RWPE2 (cell line): ENCODE measurements at regions not wholly inside any gene's neighbourhood (a gene's known extent, or its start where the extent isn't known, plus 50 kb on each side); places are given as distances from the start of the nearest gene placed in this dataset.

Experiments
- ATAC-seq: fragments of 200-7000 bp; cut with Tn5 transposase; 3 replicates; pipeline ENCODE4 v1.9.1; 2021; ENCODE audit warnings: low read depth
- DNase-seq: peaks from one replicate; pipeline ENCODE4 v3.0.0-alpha.2; 2020; ENCODE audit warnings: low spot score
- H3K27ac ChIP-seq: fragments of 450-650 bp; 2 replicates; pipeline ENCODE4 v1.5.1; 2017; ENCODE audit warnings: mild to moderate bottlenecking; ENCODE audit not compliant: poor library complexity, severe bottlenecking
- H3K27me3 ChIP-seq: fragments of 250-450 bp; sonication (Bioruptor Pico); 2 replicates; pipeline ENCODE4 v1.5.1; 2021; ENCODE audit warnings: mild to moderate bottlenecking, moderate library complexity; ENCODE audit not compliant: insufficient read depth, poor library complexity, severe bottlenecking
- H3K36me3 ChIP-seq: fragments of 250-450 bp; sonication (Bioruptor Pico); 2 replicates; pipeline ENCODE4 v1.5.1; 2020; ENCODE audit warnings: low read depth, mild to moderate bottlenecking, moderate library complexity
- H3K4me1 ChIP-seq: fragments of 250-450 bp; sonication (Bioruptor Pico); 2 replicates; pipeline ENCODE4 v1.5.1; 2021; ENCODE audit warnings: mild to moderate bottlenecking, moderate library complexity; ENCODE audit not compliant: insufficient read depth, poor library complexity, severe bottlenecking
- H3K4me3 ChIP-seq: fragments of 250-450 bp; sonication (Bioruptor Pico); 2 replicates; pipeline ENCODE4 v1.5.1; 2021; ENCODE audit warnings: mild to moderate bottlenecking, moderate library complexity; ENCODE audit not compliant: severe bottlenecking
- H3K9me3 ChIP-seq: fragments of 250-450 bp; sonication (Bioruptor Pico); 2 replicates; pipeline ENCODE4 v1.5.1; 2021; ENCODE audit warnings: mild to moderate bottlenecking, moderate library complexity; ENCODE audit not compliant: severe bottlenecking
- TF ChIP-seq, protein P1 (sequence below): fragments of 450-650 bp; IDR thresholded peaks from one replicate; pipeline ENCODE4 v1.5.1; 2017; ENCODE audit warnings: mild to moderate bottlenecking, moderate library complexity; ENCODE audit not compliant: poor library complexity, severe bottlenecking

DNA sequence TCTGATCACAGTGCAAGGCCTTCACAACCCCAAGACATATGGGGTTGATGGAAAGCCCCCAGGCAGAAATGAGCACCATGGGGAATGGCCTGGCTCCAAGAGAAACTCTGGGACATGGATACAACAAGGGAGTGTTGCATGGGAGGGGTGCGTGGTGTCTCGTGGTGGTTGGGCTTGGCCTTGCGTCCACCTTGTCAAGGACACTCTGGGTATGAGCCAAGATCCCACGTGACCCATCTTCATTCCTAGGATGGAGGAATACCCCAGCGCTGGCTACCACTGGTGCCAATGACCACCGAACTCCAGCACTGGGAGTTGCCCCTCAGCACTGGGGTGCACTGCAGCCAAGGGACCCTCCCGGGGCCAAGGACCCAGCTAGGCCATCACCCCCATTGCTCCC lies 267.5 kb upstream of the AGTR2 start:
- Histone ChIP-seq H3K27ac (no peak overlapping the region), H3K9me3 (no peaks in the 10 kb centered on the region), H3K36me3 (no peaks in the 10 kb centered on the region), H3K4me1 (no peaks in the 10 kb centered on the region), H3K27me3 (no peaks in the 10 kb centered on the region), H3K4me3 (no peak overlapping the region)
- TF ChIP-seq, protein P1, sequence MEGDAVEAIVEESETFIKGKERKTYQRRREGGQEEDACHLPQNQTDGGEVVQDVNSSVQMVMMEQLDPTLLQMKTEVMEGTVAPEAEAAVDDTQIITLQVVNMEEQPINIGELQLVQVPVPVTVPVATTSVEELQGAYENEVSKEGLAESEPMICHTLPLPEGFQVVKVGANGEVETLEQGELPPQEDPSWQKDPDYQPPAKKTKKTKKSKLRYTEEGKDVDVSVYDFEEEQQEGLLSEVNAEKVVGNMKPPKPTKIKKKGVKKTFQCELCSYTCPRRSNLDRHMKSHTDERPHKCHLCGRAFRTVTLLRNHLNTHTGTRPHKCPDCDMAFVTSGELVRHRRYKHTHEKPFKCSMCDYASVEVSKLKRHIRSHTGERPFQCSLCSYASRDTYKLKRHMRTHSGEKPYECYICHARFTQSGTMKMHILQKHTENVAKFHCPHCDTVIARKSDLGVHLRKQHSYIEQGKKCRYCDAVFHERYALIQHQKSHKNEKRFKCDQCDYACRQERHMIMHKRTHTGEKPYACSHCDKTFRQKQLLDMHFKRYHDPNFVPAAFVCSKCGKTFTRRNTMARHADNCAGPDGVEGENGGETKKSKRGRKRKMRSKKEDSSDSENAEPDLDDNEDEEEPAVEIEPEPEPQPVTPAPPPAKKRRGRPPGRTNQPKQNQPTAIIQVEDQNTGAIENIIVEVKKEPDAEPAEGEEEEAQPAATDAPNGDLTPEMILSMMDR = no peak
- DNase-seq (no peak), ATAC-seq (no peak)

DNA sequence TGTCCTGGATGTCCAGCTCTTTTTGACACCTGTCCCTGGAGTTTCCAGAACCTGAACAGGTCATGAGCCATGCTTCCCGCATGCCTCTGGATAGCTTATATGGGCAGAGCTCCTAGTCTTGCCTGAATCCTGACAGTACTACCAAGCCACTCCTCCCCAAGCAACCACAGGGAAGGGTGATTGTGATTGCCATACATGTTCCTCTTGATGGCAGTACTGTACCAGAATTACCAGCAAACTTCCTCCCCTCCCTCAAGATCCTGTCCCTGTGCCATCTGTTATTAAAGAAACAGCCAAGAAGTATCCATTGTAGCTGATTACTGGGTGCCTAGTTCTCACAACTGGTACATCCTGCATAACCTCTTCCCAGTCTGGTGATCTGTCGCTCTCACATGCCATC lies 264.3 kb upstream of the AGTR2 start:
- TF ChIP-seq, protein P1 = no peak
- no peak for ATAC-seq
- no peak overlapping the region for H3K4me3 ChIP-seq
- H3K36me3 ChIP-seq = no peaks in the 10 kb centered on the region
- DNase-seq = no peak
- no peaks in the 10 kb centered on the region for H3K27me3 ChIP-seq
- H3K27ac ChIP-seq = no peak overlapping the region
- no peaks in the 10 kb centered on the region for H3K9me3 ChIP-seq
- no peaks in the 10 kb centered on the region for H3K4me1 ChIP-seq

DNA sequence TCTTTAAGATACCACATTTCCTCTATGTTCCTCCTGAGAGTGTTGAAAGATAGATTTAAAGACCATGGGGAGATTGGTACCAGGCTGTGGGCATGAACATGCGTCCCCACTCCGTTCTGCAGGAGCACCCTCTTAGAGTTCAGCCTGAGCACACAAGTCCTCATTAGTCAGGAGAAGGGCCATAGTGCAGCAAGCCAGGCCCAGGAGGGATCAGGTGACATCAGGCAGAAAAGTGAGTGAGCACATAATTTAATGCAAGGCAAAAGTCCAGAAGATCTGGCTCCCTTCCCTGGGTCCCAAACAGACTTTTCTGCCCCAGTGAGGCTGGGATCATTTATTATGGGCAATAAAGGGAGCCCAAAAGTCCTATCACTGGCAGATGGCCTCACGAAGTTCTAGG lies 263.7 kb upstream of the AGTR2 start:
- no peak for DNase-seq
- Histone ChIP-seq H3K27ac (no peak overlapping the region), H3K4me3 (no peak overlapping the region), H3K36me3 (no peaks in the 10 kb centered on the region), H3K4me1 (no peaks in the 10 kb centered on the region), H3K9me3 (no peaks in the 10 kb centered on the region), H3K27me3 (no peaks in the 10 kb centered on the region)
- TF ChIP-seq, protein P1 = no peak
- ATAC-seq = no peak

DNA sequence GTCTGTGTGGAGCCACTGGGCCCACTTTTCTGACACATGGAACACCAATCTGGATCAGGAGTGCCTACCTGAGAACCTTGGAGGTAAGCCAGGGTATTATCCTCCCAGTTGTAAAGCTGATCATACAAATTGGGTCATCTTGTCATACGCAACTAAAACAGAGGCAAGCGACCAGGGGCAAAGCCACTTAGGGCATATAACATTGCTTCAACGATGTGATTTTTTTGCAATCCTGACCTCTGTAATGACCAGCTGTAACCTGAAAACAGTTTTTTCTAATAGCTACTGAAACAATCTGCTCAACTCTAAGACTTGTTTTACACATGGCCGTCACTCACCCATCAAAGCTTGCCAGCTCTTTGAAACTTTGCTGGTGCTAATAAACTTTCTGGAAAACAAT lies 261.5 kb upstream of the AGTR2 start:
- no peak overlapping the region for H3K27ac ChIP-seq
- no peak overlapping the region for H3K4me3 ChIP-seq
- H3K4me1 ChIP-seq = no peaks in the 10 kb centered on the region
- no peaks in the 10 kb centered on the region for H3K27me3 ChIP-seq
- H3K36me3 ChIP-seq = no peaks in the 10 kb centered on the region
- TF ChIP-seq, protein P1 = no peak
- no peak for ATAC-seq
- no peaks in the 10 kb centered on the region for H3K9me3 ChIP-seq
- DNase-seq = no peak

DNA sequence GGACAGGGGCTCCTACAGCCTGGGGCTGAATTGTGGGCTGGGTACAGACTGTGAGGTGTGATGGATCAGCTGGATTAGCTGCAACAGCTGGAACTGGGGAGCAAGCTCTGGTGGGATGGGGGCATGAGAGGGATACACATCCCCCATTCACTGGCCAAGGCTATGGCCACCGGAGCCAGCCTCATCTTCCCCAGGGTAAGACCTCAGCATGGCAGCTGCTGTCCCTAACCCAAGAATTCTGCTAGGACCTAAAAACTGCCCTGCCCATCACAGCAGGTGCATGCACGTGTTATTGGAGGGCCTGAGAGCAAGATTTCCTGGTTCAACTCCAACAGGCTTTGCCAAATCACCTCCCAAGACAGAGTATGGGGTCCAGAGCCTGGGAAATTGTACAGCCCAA lies 258.6 kb upstream of the AGTR2 start:
- DNase-seq (no peak), ATAC-seq (no peak)
- no peaks in the 10 kb centered on the region for H3K36me3 ChIP-seq
- no peaks in the 10 kb centered on the region for H3K9me3 ChIP-seq
- H3K27me3 ChIP-seq = no peaks in the 10 kb centered on the region
- no peak overlapping the region for H3K4me3 ChIP-seq
- H3K27ac ChIP-seq = no peak overlapping the region
- TF ChIP-seq, protein P1 = no peak
- no peaks in the 10 kb centered on the region for H3K4me1 ChIP-seq
